PC-3 (cell line): ENCODE measurements at regions not wholly inside any gene's neighbourhood (a gene's known extent, or its start where the extent isn't known, plus 50 kb on each side); places are given as distances from the start of the nearest gene placed in this dataset.

ENCODE experiments used
- CTCF ChIP-seq: fragments of 300-600 bp; sonication (generic); conservative IDR thresholded peaks from 2 replicates; pipeline ENCODE4 v1.5.1; 2017; ENCODE audit warnings: antibody characterized with exemption, low read depth, mild to moderate bottlenecking, low read length
- EZH2phosphoT487 ChIP-seq: fragments of 300-600 bp; sonication (generic); IDR thresholded peaks from 2 replicates; pipeline ENCODE4 v1.6.1; 2018; ENCODE audit warnings: mild to moderate bottlenecking, antibody characterized with exemption, low read length, borderline replicate concordance

DNA sequence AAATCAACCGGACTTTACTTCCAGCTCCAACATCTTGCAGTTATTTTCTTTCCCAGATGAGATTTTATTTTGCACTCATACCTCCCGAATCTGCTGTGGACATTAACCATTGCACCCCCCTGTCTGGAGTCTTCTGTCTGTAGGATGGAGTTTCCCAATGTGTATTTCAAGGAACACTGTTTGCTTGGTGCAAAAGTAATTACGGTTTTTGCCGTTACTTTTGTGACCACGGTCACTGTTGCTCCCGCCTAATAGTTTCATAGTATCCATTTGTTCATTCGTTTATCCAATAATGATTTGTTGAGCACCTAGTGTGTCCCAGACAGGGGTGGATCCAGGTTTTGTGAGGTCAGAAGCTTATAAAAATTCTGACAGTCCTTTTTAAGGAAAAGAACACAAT, 90.3 kb upstream of the BCL11A start:
- TF ChIP-seq CTCF = no peak
- no peak for TF ChIP-seq EZH2phosphoT487
